H1 (cell line): ENCODE measurements at regions not wholly inside any gene's neighbourhood (a gene's known extent, or its start where the extent isn't known, plus 50 kb on each side); places are given as distances from the start of the nearest gene placed in this dataset.

Experiments used
- CTCF ChIA-PET: fragments of 300-600 bp; sonication (Branson Sonifier 250); formaldehyde crosslinking; loops from one replicate; lab custom pipeline; 2021; ENCODE audit not compliant: partially characterized antibody; lab: Charles Lee
- POLR2A ChIA-PET: fragments of 300-600 bp; sonication (Branson Sonifier 250); formaldehyde crosslinking; loops from one replicate; lab custom pipeline; 2021; ENCODE audit warnings: inconsistent platforms; ENCODE audit not compliant: partially characterized antibody; lab: Charles Lee
- DNase-seq, 2 experiments: peaks; one replicate each; pipeline versions ENCODE4 v3.0.0 to v3.0.0-alpha.2; 2010 to 2022; ENCODE audit warnings: low spot score in 2 of 2, low read depth in 1 of 2, mixed read lengths in 1 of 2
- FAIRE-seq: peaks from 2 replicates; lab custom pipeline; 2011; peaks lifted over from hg19 to GRCh38; lab: Jason Lieb, UNC
- H2AFZ ChIP-seq: 2 replicates; pipeline ENCODE4 v1.8.1; 2012; ENCODE audit warnings: low read length, inconsistent platforms
- H2AK5ac ChIP-seq: 2 replicates; pipeline ENCODE4 v1.6.1; 2013; ENCODE audit warnings: low read depth, low read length
- H2BK120ac ChIP-seq: replicated peaks from 2 replicates; pipeline ENCODE3; 2013; ENCODE audit warnings: low read depth, low read length, inconsistent platforms
- H2BK12ac ChIP-seq: 2 replicates; pipeline ENCODE4 v1.6.1; 2013; ENCODE audit warnings: low read depth, low read length
- H2BK15ac ChIP-seq: 2 replicates; pipeline ENCODE4 v1.6.1; 2013; ENCODE audit warnings: low read length
- H2BK20ac ChIP-seq: 2 replicates; pipeline ENCODE4 v1.6.1; 2013; ENCODE audit warnings: low read length
- H2BK5ac ChIP-seq: 2 replicates; pipeline ENCODE4 v1.6.1; 2013; ENCODE audit warnings: low read depth, low read length
- H3K14ac ChIP-seq: 2 replicates; pipeline ENCODE4 v1.6.1; 2013; ENCODE audit warnings: inconsistent platforms; ENCODE audit not compliant: insufficient read length
- H3K18ac ChIP-seq: 2 replicates; pipeline ENCODE4 v1.6.1; 2013; ENCODE audit warnings: low read length; ENCODE audit errors: extremely low read depth
- H3K23ac ChIP-seq: 2 replicates; pipeline ENCODE4 v1.6.1; 2013; ENCODE audit warnings: inconsistent platforms; ENCODE audit not compliant: insufficient read length
- H3K23me2 ChIP-seq: 2 replicates; pipeline ENCODE4 v1.6.1; 2013; ENCODE audit warnings: low read depth, low read length
- H3K27ac ChIP-seq: 2 replicates; pipeline ENCODE4 v1.6.1; 2011; ENCODE audit warnings: low read depth, low read length, inconsistent platforms
- H3K27me3 ChIP-seq, 4 experiments: replicated peaks in 1 of 4; 1 replicate in 1 of 4; 2 replicates in 3 of 4; pipeline versions ENCODE4 v1.6.1 to v1.8.1; 2011 to 2013; ENCODE audit warnings: low read length in 3 of 4, mild to moderate bottlenecking in 3 of 4, inconsistent platforms in 2 of 4, mixed read lengths in 2 of 4, moderate library complexity in 1 of 4; ENCODE audit not compliant: control insufficient read depth in 3 of 4, insufficient read depth in 3 of 4; ENCODE audit errors: extremely low read depth in 1 of 4
- H3K36me3 ChIP-seq, 4 experiments: 2 replicates each; pipeline versions ENCODE4 v1.6.1 to v1.8.1; 2011 to 2013; ENCODE audit warnings: mild to moderate bottlenecking in 4 of 4, low read length in 3 of 4, moderate library complexity in 2 of 4, control low read depth in 1 of 4, inconsistent platforms in 1 of 4; ENCODE audit not compliant: insufficient read depth in 4 of 4, control insufficient read depth in 2 of 4
- H3K4ac ChIP-seq: replicated peaks from 2 replicates; pipeline ENCODE3; 2013; ENCODE audit warnings: low read length, low read depth, mixed read lengths, inconsistent platforms; ENCODE audit not compliant: insufficient read length
- H3K4me1 ChIP-seq, 4 experiments: replicated peaks in 1 of 4; 1 replicate in 1 of 4; 2 replicates in 3 of 4; pipeline versions ENCODE4 v1.6.1 to v1.8.1; 2011 to 2013; ENCODE audit warnings: low read length in 3 of 4, inconsistent platforms in 2 of 4, mixed read lengths in 1 of 4; ENCODE audit not compliant: insufficient read depth in 4 of 4, control insufficient read depth in 3 of 4
- H3K4me2 ChIP-seq, 2 experiments: 2 replicates each; pipeline versions ENCODE4 v1.6.1 to v1.8.1; 2011 to 2013; ENCODE audit warnings: low read depth in 2 of 2, low read length in 2 of 2, control low read depth in 1 of 2, inconsistent platforms in 1 of 2, mild to moderate bottlenecking in 1 of 2; ENCODE audit not compliant: insufficient read depth in 1 of 2
- H3K4me3 ChIP-seq, 4 experiments: fragments of 200-600, 300-600 bp in 1 of 4; sonication (generic), shearing (Covaris generic), sonication (Bioruptor Twin) in 1 of 4; 2 replicates each; pipeline versions ENCODE4 v1.5.1 to v1.8.1; 2011 to 2016; ENCODE audit warnings: low read length in 4 of 4, low read depth in 3 of 4, control low read depth in 2 of 4, inconsistent platforms in 2 of 4, mild to moderate bottlenecking in 2 of 4, mixed read lengths in 1 of 4, moderate library complexity in 1 of 4; ENCODE audit not compliant: insufficient read depth in 2 of 4; ENCODE audit errors: extremely low read depth in 1 of 4
- H3K56ac ChIP-seq: replicated peaks from 2 replicates; pipeline ENCODE3; 2013; ENCODE audit warnings: low read depth, mild to moderate bottlenecking, mixed read lengths, low read length, inconsistent platforms; ENCODE audit not compliant: insufficient read length
- H3K79me1 ChIP-seq: 2 replicates; pipeline ENCODE4 v1.6.1; 2013; ENCODE audit warnings: low read depth, low read length, control low read depth
- H3K79me2 ChIP-seq, 2 experiments: 2 replicates each; pipeline versions ENCODE4 v1.6.1 to v1.8.1; 2012 to 2013; ENCODE audit warnings: low read length in 2 of 2, mild to moderate bottlenecking in 2 of 2, inconsistent platforms in 1 of 2; ENCODE audit not compliant: insufficient read depth in 2 of 2, control insufficient read depth in 1 of 2
- H3K9ac ChIP-seq, 4 experiments: replicated peaks in 1 of 4; 1 replicate in 1 of 4; 2 replicates in 3 of 4; pipeline versions ENCODE4 v1.6.1 to v1.8.1; 2011 to 2013; ENCODE audit warnings: low read depth in 3 of 4, low read length in 3 of 4, control low read depth in 2 of 4, mild to moderate bottlenecking in 2 of 4, moderate library complexity in 2 of 4, inconsistent platforms in 1 of 4; ENCODE audit errors: extremely low read depth in 1 of 4
- H3K9me3 ChIP-seq, 2 experiments: 2 replicates each; pipeline versions ENCODE4 v1.6.1 to v1.8.1; 2012 to 2013; ENCODE audit warnings: mild to moderate bottlenecking in 2 of 2, moderate library complexity in 2 of 2, control low read depth in 1 of 2, inconsistent platforms in 1 of 2, low read depth in 1 of 2, low read length in 1 of 2, mixed read lengths in 1 of 2; ENCODE audit not compliant: insufficient read depth in 2 of 2
- H4K20me1 ChIP-seq, 2 experiments: replicated peaks in 1 of 2; 2 replicates each; pipeline versions ENCODE3 to v1.8.1; 2011 to 2013; ENCODE audit warnings: inconsistent platforms in 2 of 2, low read length in 2 of 2, mild to moderate bottlenecking in 1 of 2; ENCODE audit not compliant: insufficient read depth in 2 of 2, control insufficient read depth in 1 of 2
- H4K5ac ChIP-seq: 2 replicates; pipeline ENCODE4 v1.6.1; 2013; ENCODE audit warnings: low read length, low read depth, mixed read lengths, inconsistent platforms; ENCODE audit not compliant: insufficient read length
- H4K8ac ChIP-seq: 2 replicates; pipeline ENCODE4 v1.8.0; 2013; ENCODE audit warnings: mild to moderate bottlenecking, moderate library complexity, low read length, inconsistent platforms; ENCODE audit not compliant: insufficient read depth; ENCODE audit errors: extremely low read depth
- H4K91ac ChIP-seq: replicated peaks from 2 replicates; pipeline ENCODE3; 2013; ENCODE audit warnings: low read length, mixed read lengths, inconsistent platforms; ENCODE audit not compliant: insufficient read length
- ASH2L ChIP-seq: fragments of 200-600, 300-600 bp; sonication (generic); IDR thresholded peaks from one replicate; pipeline ENCODE4 v1.7.1; 2017; ENCODE audit warnings: low read length
- CBX8 ChIP-seq: fragments of 300-800, 300-1000 bp; sonication (generic); IDR thresholded peaks from 2 replicates; pipeline ENCODE4 v1.7.1; 2016; ENCODE audit warnings: low read depth, low read length, borderline replicate concordance
- CHD2 ChIP-seq: IDR thresholded peaks from 2 replicates; pipeline ENCODE4 v1.6.1; 2012; ENCODE audit warnings: low read length, improper control_type of control experiment
- E2F6 ChIP-seq: IDR thresholded peaks from 2 replicates; pipeline ENCODE4 v1.6.1; 2012; ENCODE audit warnings: inconsistent platforms
- GTF2F1 ChIP-seq: IDR thresholded peaks from 2 replicates; pipeline ENCODE4 v1.6.1; 2012; ENCODE audit warnings: low read depth, low read length, improper control_type of control experiment, borderline replicate concordance
- POU5F1 ChIP-seq: IDR thresholded peaks from 2 replicates; pipeline ENCODE4 v1.6.1; 2011; ENCODE audit warnings: low read depth, mild to moderate bottlenecking, low read length, moderate library complexity
- RAD21 ChIP-seq, 2 experiments: IDR thresholded peaks in 1 of 2; conservative IDR thresholded peaks in 1 of 2; 2 replicates each; pipeline ENCODE4 v1.6.1; 2011; ENCODE audit warnings: low read depth in 2 of 2, low read length in 2 of 2, improper control_type of control experiment in 1 of 2, inconsistent platforms in 1 of 2, mild to moderate bottlenecking in 1 of 2, moderate library complexity in 1 of 2
- RFX5 ChIP-seq: IDR thresholded peaks from 2 replicates; pipeline ENCODE4 v1.6.1; 2011; ENCODE audit warnings: low read depth, low read length, improper control_type of control experiment, borderline replicate concordance
- TAF7 ChIP-seq: optimal IDR thresholded peaks from 2 replicates; pipeline ENCODE3; 2011; ENCODE audit warnings: low read depth, mild to moderate bottlenecking, inconsistent platforms, low read length, moderate library complexity, borderline replicate concordance
- TEAD4 ChIP-seq: IDR thresholded peaks from 2 replicates; pipeline ENCODE4 v1.6.1; 2012; ENCODE audit warnings: low read depth, low read length, inconsistent platforms, mixed read lengths
- YY1 ChIP-seq: IDR thresholded peaks from 2 replicates; pipeline ENCODE4 v1.6.1; 2011; ENCODE audit warnings: low read depth, mild to moderate bottlenecking, low read length
- WGBS, 2 experiments: shearing (Covaris generic) in 1 of 2; methylation state at CpG; one replicate each; pipeline versions ENCODE4 v1.1.6 to v1.1.7; 2013 to 2015; ENCODE audit warnings: low lambda C conversion rate in 2 of 2, mixed read lengths in 2 of 2, inconsistent platforms in 1 of 2, low coverage in 1 of 2, missing lambda C conversion rate in 1 of 2; ENCODE audit not compliant: insufficient replicate concordance in 2 of 2, insufficient coverage in 1 of 2, insufficient read length in 1 of 2; ENCODE audit errors: extremely low coverage in 1 of 2, missing lambda C conversion rate in 1 of 2; 5-methylcytosine and 5-hydroxymethylcytosine counted together
- TF ChIP-seq, protein P1 (sequence below): IDR thresholded peaks from 2 replicates; pipeline ENCODE4 v1.6.1; 2011; ENCODE audit warnings: low read depth, mild to moderate bottlenecking, low read length; ENCODE audit not compliant: insufficient read depth

DNA sequence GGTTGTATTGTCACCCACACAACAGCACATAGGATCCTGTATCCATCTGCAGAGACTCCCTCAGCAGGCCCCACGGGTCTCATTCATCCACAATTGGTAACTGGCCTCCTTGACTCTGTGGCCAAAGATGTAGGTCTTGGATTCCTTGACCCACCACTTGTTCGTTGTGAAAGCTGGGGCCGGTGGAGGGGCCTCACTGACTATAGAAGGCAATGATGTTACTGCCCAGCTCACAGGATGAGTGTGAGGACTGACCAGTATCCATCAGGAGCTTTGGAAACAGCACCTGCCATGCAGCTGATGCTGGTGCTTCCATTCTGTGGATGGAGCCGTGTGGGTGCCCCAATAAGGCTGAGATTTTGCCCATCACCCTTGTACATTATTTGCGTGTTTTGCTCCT, 615.7 kb downstream of the BRD1 start:
- H3K56ac ChIP-seq, result no peak overlapping the region
- H3K79me1 ChIP-seq, result no peaks in the 10 kb centered on the region
- no peak overlapping the region for H4K91ac ChIP-seq
- H3K4me1 ChIP-seq, result no peaks in the 10 kb centered on the region
- H4K20me1 ChIP-seq, result peaks cover 0 to 3% of the 10 kb centered on the region in 2 experiments
- FAIRE-seq, result no peak
- H2BK5ac ChIP-seq, result no peak overlapping the region
- no peaks in the 10 kb centered on the region for H3K27me3 ChIP-seq
- no peak overlapping the region for H3K23ac ChIP-seq
- H3K36me3 ChIP-seq, result no peaks in the 10 kb centered on the region
- 90% methylated on average over 5 of the region's 5 CpGs; no CpG with 5 or more reads in 1 of the 2 experiments for WGBS, 2 experiments
- H3K9ac ChIP-seq, result no peak overlapping the region
- H2BK15ac ChIP-seq, result no peak overlapping the region
- CTCF ChIA-PET, result no interaction called here
- H2AK5ac ChIP-seq, result no peak overlapping the region
- H3K4me2 ChIP-seq, result no peak overlapping the region
- H3K14ac ChIP-seq, result no peak overlapping the region
- H3K4ac ChIP-seq, result no peak overlapping the region
- POLR2A ChIA-PET, result no interaction called here
- H4K5ac ChIP-seq, result no peak overlapping the region
- TF ChIP-seq CBX8 (no peak), GTF2F1 (no peak), TEAD4 (no peak), TAF7 (no peak), POU5F1 (no peak), E2F6 (no peak), RFX5 (no peak), ASH2L (no peak), YY1 (no peak), RAD21 (IDR thresholded peaks at IDR 0.05 in 1 of 2, conservative IDR thresholded peaks at IDR 0.05 in 1 of 2; ENCODE audit: low read depth in 2 of 2, low read length in 2 of 2) (no peak), CHD2 (no peak)
- TF ChIP-seq, protein P1, sequence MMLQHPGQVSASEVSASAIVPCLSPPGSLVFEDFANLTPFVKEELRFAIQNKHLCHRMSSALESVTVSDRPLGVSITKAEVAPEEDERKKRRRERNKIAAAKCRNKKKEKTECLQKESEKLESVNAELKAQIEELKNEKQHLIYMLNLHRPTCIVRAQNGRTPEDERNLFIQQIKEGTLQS, result no peak
- no peak overlapping the region for H3K18ac ChIP-seq
- H3K4me3 ChIP-seq, result no peak overlapping the region
- H2BK20ac ChIP-seq, result no peak overlapping the region
- no peak overlapping the region for H2AFZ ChIP-seq
- no peak overlapping the region for H2BK12ac ChIP-seq
- H3K23me2 ChIP-seq, result no peaks in the 10 kb centered on the region
- DNase-seq, result peak in 1 of 2 experiments; percentile 20
- H3K27ac ChIP-seq, result no peak overlapping the region
- H4K8ac ChIP-seq, result no peak overlapping the region
- no peaks in the 10 kb centered on the region for H3K9me3 ChIP-seq
- H3K79me2 ChIP-seq, result no peaks in the 10 kb centered on the region
- H2BK120ac ChIP-seq, result no peak overlapping the region
